GM12892 (cell line): ENCODE measurements at regions not wholly inside any gene's neighbourhood (a gene's known extent, or its start where the extent isn't known, plus 50 kb on each side); places are given as distances from the start of the nearest gene placed in this dataset.

Experiments
- POLR2A ChIP-seq: IDR thresholded peaks from 2 replicates; pipeline ENCODE4 v1.6.1; 2011; ENCODE audit warnings: low read depth, low read length, control low read depth
- POLR2AphosphoS5 ChIP-seq: IDR thresholded peaks from 2 replicates; pipeline ENCODE4 v1.6.1; 2011; ENCODE audit warnings: low read depth, low read length, control low read depth
- TAF1 ChIP-seq: IDR thresholded peaks from 2 replicates; pipeline ENCODE4 v1.6.1; 2011; ENCODE audit warnings: low read depth, mild to moderate bottlenecking, control low read depth, low read length, borderline replicate concordance

- TF ChIP-seq POLR2A (no peak), POLR2AphosphoS5 (no peak), TAF1 (no peak)
Measured at GRCh38 chr2:48235076-48235475, 79.4 kb upstream of the FOXN2 start.
